Spleen (tissue), 7 donors: ENCODE measurements at regions not wholly inside any gene's neighbourhood (a gene's known extent, or its start where the extent isn't known, plus 50 kb on each side); places are given as distances from the start of the nearest gene placed in this dataset.

Experiments used
- CTCF ChIP-seq, 11 experiments: fragments of 200-600 bp in 7 of 11; fragments of 450-650 bp in 4 of 11; sonication (generic) in 4 of 11; IDR thresholded peaks in 8 of 11; conservative IDR thresholded peaks in 3 of 11; 1 replicate in 7 of 11; 2 replicates in 4 of 11; pipeline versions ENCODE4 v1.4.0 to v1.8.0; 2016 to 2021; ENCODE audit warnings: antibody characterized with exemption in 11 of 11, inconsistent platforms in 4 of 11, mild to moderate bottlenecking in 1 of 11
- POLR2A ChIP-seq, 3 donors: fragments of 450-650 bp; IDR thresholded peaks; one replicate each; pipeline ENCODE4 v1.5.1; 2017; ENCODE audit warnings: antibody characterized with exemption in 3 of 3, mild to moderate bottlenecking in 1 of 3
- POLR2AphosphoS5 ChIP-seq, 3 donors: sonication (generic); formaldehyde crosslinking; IDR thresholded peaks; one replicate each; pipeline ENCODE4 v1.5.1; 2017; ENCODE audit warnings: antibody characterized with exemption in 3 of 3
- donor health status: DM: no; HTN: no; CAD: no; lungs with moderate emphysema.
- donor health status: DM: no; HTN: no; CAD: no.
- donor health status: DM: no; HTN: no; CAD: no.

DNA sequence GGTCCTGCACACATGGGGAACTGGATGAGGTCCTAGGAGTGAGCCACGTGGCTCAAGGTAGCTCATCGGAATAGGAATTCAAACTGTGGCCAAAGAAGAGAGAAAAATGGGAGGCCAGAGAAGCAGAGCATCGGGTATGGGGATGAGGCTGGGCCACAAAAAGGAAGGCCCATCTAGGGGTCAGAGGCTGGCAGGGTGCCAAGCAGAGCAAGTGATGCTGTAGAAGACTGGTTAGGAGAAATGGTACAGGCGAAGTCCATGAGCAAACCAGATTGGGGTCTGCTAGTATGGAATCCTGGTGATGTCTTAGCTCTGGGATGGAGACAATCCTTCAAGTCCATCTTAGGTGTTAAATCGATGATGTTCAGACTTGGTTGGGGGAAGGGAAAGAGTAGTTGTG lies 68.0 kb downstream of the TEX35 start:
- TF ChIP-seq CTCF (IDR thresholded peaks at IDR 0.05 in 8 of 11, conservative IDR thresholded peaks at IDR 0.05 in 3 of 11) (no peak), POLR2AphosphoS5 (IDR thresholded peaks at IDR 0.05) (no peak), POLR2A (IDR thresholded peaks at IDR 0.05) (no peak)
